GM19468 (cell line): ENCODE measurements at regions not wholly inside any gene's neighbourhood (a gene's known extent, or its start where the extent isn't known, plus 50 kb on each side); places are given as distances from the start of the nearest gene placed in this dataset.

Experiments used
- ATAC-seq: cut with Tn5 transposase; IDR thresholded peaks from one replicate; pipeline ENCODE4 v1.9.1; 2021; ENCODE audit warnings: mild to moderate bottlenecking, moderate library complexity, moderate number of reproducible peaks; ENCODE audit not compliant: unreplicated experiment; ENCODE audit errors: extremely low read depth

DNA sequence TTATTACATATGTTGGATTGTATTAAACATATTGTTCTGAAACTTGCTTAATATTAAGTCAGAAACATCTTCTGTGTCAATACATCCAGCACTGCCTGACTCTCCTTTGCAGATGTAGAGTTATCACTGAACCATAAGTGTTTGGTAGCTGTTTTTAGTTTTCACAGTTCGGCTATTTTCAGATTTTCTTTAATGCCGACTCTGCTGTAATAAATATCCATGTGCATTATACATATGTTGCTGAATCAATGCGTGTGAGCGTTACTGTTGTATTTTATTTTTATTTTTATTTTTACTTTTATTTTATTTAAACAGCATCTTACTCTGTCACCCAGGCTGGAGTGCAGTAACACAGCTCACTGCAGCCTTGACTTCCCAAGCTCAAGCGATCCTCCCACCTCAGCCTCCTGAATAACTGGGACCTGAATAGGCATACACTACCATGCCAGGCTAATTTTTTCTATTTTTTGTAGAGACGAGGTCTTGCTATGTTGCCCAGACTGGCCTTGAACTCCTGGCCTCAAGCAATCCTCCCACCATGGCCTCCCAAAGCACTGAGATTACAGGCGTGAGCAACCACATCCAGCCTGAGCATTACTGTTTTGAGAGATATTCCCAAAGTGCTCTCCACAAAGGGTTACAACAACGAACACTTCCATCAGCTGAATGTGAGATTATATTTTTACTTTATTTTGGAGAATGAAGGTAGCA lies 50.7 kb upstream of the NOCT start:
- no peak for ATAC-seq

GRCh38 chr4:138963412-138963811 lies 52.2 kb upstream of the NOCT start:
- ATAC-seq = no peak

GRCh38 chr4:138961664-138962063 lies 53.9 kb upstream of the NOCT start:
- ATAC-seq = no peak

- ATAC-seq = no peak
Observed at GRCh38 chr4:138961129-138961528, 54.5 kb upstream of the NOCT start.

GRCh38 chr4:138960175-138960710 lies 55.3 kb upstream of the NOCT start:
- ATAC-seq = no peak

- no peak for ATAC-seq
Observed at GRCh38 chr4:138959097-138959815, 56.3 kb upstream of the NOCT start.

DNA sequence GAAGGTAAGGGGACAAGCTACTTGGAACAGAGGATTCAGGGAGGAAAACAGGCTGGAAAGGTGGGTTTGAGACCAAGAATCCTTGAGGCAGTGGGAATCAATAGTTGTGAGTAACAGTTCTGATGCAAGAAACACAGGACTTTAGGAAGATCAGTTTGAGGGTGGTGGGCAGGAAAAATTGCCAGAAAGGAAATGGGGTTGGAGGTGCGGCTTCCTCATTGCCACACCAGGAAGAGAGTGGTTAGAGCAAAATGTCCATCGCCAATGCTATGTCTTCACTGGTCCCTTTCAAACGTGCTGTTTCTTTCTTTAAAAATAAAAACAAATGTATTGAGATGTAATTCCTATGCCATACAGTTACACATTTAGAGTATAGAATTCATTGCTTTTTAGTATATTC lies 57.1 kb upstream of the NOCT start:
- no peak for ATAC-seq

DNA sequence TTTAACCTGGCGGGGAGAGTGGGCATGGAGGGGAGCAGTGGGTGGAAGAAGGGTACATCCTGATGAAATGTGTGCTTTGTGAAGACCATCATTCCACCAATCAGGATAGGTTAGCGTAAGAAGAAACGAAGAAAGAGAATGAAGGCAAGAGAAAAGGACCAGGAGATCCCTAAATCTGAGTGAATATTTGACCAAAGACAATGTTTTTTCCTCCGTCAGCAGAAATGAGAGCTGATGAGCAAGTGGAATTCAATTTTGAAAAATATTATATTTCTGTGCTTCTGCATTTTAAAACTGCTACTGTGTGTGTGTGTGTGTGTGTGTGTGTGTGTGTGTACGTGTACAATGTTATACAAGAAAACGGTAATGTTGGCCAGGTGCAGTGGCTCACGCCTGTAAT lies 58.3 kb upstream of the NOCT start:
- no peak for ATAC-seq

- ATAC-seq = no peak
Observed at GRCh38 chr4:138954428-138954827, 61.2 kb upstream of the NOCT start.

DNA sequence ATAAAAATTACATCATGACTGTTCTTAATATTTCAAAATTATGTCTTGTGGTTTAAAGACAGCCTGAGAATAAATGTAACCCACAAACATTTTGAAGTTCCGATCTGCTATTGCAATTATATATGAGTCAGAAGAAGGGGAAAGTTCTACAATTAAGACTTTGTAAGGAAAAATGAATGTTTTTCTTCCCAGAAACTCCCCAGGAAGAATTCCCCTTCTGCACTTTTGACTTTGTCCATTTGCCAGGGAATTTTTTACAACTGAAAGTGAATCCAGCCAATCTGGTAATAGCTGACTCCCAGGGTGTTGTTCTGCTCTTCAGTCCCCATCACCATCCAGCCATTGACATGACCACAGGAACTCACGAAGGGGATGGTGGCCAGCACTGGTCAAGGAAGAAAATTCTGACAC lies 61.6 kb upstream of the NOCT start:
- ATAC-seq = no peak

DNA sequence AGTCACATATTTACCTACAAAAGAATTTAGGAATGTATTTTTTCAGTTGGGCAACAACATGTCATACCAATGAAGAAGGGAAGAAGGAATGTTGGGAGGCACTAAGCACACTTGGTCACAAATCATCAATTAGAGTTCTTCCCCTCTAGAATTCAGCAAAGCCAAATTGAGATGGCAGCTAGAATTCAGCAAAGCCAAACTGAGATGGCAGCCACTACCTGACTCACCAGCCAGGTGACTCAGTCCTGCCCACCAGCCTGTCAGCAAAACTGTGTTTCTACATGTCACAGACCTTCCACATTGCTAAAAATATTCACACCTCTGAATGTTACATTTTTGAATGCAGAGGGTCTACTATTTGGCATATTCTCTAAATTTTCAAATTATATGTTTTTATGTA lies 63.2 kb upstream of the NOCT start:
- no peak for ATAC-seq

GRCh38 chr4:138951764-138952163 lies 63.8 kb upstream of the NOCT start:
- no peak for ATAC-seq

DNA sequence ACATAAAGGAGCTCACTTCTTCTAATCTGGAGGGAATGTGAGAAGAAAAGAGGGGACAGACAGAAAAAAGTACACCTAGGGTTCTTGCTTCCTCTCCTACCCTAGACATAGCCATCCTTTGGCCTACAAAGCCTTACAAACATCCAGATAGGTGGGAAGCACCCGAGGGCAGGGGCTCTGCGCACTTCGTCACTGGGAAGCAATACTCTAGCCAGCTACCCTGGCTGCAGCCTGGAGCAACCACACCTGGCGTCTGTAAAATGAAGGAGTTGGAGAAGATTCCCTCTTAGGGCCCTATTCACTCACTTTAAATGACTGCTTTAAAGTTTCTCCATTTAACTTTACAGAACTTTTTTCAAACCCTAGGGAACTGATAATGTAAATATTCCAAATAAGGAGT lies 65.7 kb upstream of the NOCT start:
- no peak for ATAC-seq

DNA sequence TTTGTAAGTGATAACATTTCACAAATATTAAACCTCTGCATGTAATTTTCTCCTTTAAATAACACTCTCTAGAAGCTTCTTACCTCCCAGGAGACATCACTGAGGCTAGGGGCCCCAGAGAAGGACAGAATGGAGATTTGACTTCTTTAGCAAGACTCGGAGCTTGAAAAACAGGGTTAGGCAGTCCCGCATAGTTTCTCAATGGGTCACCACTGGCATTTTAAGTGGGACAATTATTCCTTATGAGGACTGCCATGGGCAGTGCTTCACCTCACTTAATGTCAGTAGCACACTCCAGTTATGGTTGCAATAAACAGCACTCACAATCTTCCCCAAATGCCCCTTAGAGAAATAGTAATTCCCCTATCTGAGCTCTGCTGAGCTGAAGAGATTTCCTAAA lies 66.7 kb upstream of the NOCT start:
- no peak for ATAC-seq

- ATAC-seq = no peak
Observed at GRCh38 chr4:138946306-138946705, 69.3 kb upstream of the NOCT start.

- no peak for ATAC-seq
Observed at GRCh38 chr4:138945840-138946239, 69.7 kb upstream of the NOCT start.

DNA sequence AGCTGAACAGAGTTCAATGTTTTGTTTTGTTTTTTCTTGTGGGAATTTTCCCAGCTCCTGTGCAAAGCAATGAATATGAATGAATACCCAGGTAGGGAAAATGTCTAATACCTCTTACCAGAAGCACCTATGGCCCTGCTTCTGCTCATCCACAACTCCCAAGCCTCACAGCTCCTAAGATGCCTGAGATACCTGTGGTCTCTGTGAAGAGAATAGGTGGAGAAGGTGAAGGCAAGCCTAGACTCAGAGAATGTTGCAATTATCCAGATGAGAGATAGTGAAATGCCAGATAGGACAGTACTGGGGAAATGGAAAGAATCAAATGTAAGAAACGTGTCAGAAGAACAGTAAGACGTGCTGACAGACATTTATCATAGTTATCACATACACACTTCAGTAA lies 70.2 kb upstream of the NOCT start:
- no peak for ATAC-seq

- ATAC-seq = no peak
Observed at GRCh38 chr4:138943893-138944292, 71.7 kb upstream of the NOCT start.

DNA sequence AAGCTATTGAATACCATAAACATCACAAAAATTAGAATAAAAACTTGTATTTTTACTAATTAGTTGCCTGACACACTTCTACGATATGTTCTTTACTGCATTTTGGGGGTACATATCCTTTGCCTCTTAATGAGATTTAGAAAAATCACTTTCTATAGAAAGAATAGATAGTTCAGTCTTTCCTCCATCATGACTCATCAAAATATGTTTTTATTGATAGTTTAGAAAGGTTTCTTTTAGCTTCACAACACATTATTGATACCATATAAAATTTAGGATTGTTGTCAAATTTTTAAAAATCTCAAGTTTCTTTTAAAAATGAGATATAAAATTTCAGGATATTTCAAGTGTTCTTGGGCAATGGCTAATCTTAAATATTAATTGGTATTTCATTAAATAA lies 74.5 kb upstream of the NOCT start:
- no peak for ATAC-seq

GRCh38 chr4:138939960-138940359 lies 75.6 kb upstream of the NOCT start:
- no peak for ATAC-seq

- ATAC-seq = peak; percentile 63
Observed at GRCh38 chr4:138938366-138938690, 77.3 kb upstream of the NOCT start.
